Effector CD8-positive, alpha-beta T cell (primary cell): ENCODE measurements at regions not wholly inside any gene's neighbourhood (a gene's known extent, or its start where the extent isn't known, plus 50 kb on each side); places are given as distances from the start of the nearest gene placed in this dataset.

Source experiments
- DNase-seq: peaks from one replicate; lab custom pipeline; 2025; lab: John Stamatoyannopoulos, UW

- no peak for DNase-seq
These were observed 240.7 kb downstream of the BMP7 start for GRCh38 chr20:57025666-57026224.

- no peak for DNase-seq
These were observed 238.7 kb downstream of the BMP7 start for GRCh38 chr20:57027777-57028176.

- no peak for DNase-seq
These were observed 235.5 kb downstream of the BMP7 start for GRCh38 chr20:57030611-57031600.

GRCh38 chr20:57031867-57032355 is 234.5 kb downstream of the BMP7 start:
- DNase-seq = no peak

GRCh38 chr20:57032847-57033246 is 233.6 kb downstream of the BMP7 start:
- DNase-seq = no peak

GRCh38 chr20:57034001-57034400 is 232.4 kb downstream of the BMP7 start:
- DNase-seq = no peak

GRCh38 chr20:57037689-57038088 is 228.8 kb downstream of the BMP7 start:
- DNase-seq = no peak

GRCh38 chr20:57038608-57039440 is 227.6 kb downstream of the BMP7 start:
- DNase-seq = no peak

- no peak for DNase-seq
These were observed 226.0 kb downstream of the BMP7 start for GRCh38 chr20:57040466-57040865.

GRCh38 chr20:57040924-57041323 is 225.5 kb downstream of the BMP7 start:
- DNase-seq = no peak

GRCh38 chr20:57043091-57043490 is 223.3 kb downstream of the BMP7 start:
- no peak for DNase-seq

- DNase-seq = no peak
These were observed 222.7 kb downstream of the BMP7 start for GRCh38 chr20:57043669-57044268.

GRCh38 chr20:57047281-57048026 is 219.0 kb downstream of the BMP7 start:
- DNase-seq = no peak

- DNase-seq = no peak
These were observed 218.2 kb downstream of the BMP7 start for GRCh38 chr20:57048027-57048869.

- DNase-seq = no peak
These were observed 217.1 kb downstream of the BMP7 start for GRCh38 chr20:57049296-57049695.

GRCh38 chr20:57051096-57051495 is 215.3 kb downstream of the BMP7 start:
- DNase-seq = no peak

- no peak for DNase-seq
These were observed 213.4 kb downstream of the BMP7 start for GRCh38 chr20:57053067-57053466.

- DNase-seq = no peak
These were observed 212.5 kb downstream of the BMP7 start for GRCh38 chr20:57053793-57054552.

GRCh38 chr20:57055345-57055744 is 211.1 kb downstream of the BMP7 start:
- no peak for DNase-seq
